Stimulated activated CD4-positive, alpha-beta T cell treated with anti-CD3 and anti-CD28 coated beads, Interleukin-15, amount 100 ng/mL, for 24 hours (primary cell): ENCODE measurements at regions not wholly inside any gene's neighbourhood (a gene's known extent, or its start where the extent isn't known, plus 50 kb on each side); places are given as distances from the start of the nearest gene placed in this dataset.
"Not testable (repeated sequence)": the region's sequence is repeated elsewhere in the genome, so short reads cannot be mapped to it uniquely, and the experiment has no call there.

Experiments used
- DNase-seq: peaks from one replicate; pipeline ENCODE4 v3.0.0-alpha.2; 2020

- no peak for DNase-seq
Measured at GRCh38 chr4:126395664-126396063, 1080.9 kb downstream of the FAT4 start.

GRCh38 chr4:126396121-126396520 is 1081.4 kb downstream of the FAT4 start:
- DNase-seq, result no peak

- no peak for DNase-seq
Measured at GRCh38 chr4:126396703-126397102, 1081.9 kb downstream of the FAT4 start.

GRCh38 chr4:126404549-126404948 is 1089.8 kb downstream of the FAT4 start:
- DNase-seq, result no peak

GRCh38 chr4:126405369-126405982 is 1090.7 kb downstream of the FAT4 start:
- no peak for DNase-seq

- no peak for DNase-seq
Measured at GRCh38 chr4:126409746-126410145, 1095.0 kb downstream of the FAT4 start.

- DNase-seq, result no peak
Measured at GRCh38 chr4:126411047-126411446, 1096.3 kb downstream of the FAT4 start.

GRCh38 chr4:126412310-126412709 is 1097.6 kb downstream of the FAT4 start:
- DNase-seq, result not testable (repeated sequence)

- DNase-seq, result no peak
Measured at GRCh38 chr4:126414741-126415140, 1100.0 kb downstream of the FAT4 start.

- DNase-seq, result no peak
Measured at GRCh38 chr4:126419266-126419665, 1104.5 kb downstream of the FAT4 start.

GRCh38 chr4:126427853-126428252 is 1113.1 kb downstream of the FAT4 start:
- DNase-seq, result no peak

GRCh38 chr4:126431049-126431448 is 1116.3 kb downstream of the FAT4 start:
- no peak for DNase-seq

- no peak for DNase-seq
Measured at GRCh38 chr4:126435491-126435890, 1120.7 kb downstream of the FAT4 start.

GRCh38 chr4:126440297-126440696 is 1125.5 kb downstream of the FAT4 start:
- no peak for DNase-seq

- DNase-seq, result no peak
Measured at GRCh38 chr4:126441173-126442035, 1126.6 kb downstream of the FAT4 start.

- no peak for DNase-seq
Measured at GRCh38 chr4:126445596-126445995, 1130.8 kb downstream of the FAT4 start.

- no peak for DNase-seq
Measured at GRCh38 chr4:126446917-126447316, 1132.2 kb downstream of the FAT4 start.

- DNase-seq, result no peak
Measured at GRCh38 chr4:126448086-126448845, 1133.5 kb downstream of the FAT4 start.

GRCh38 chr4:126451237-126451873 is 1136.6 kb downstream of the FAT4 start:
- no peak for DNase-seq

GRCh38 chr4:126455865-126456264 is 1141.1 kb downstream of the FAT4 start:
- no peak for DNase-seq

GRCh38 chr4:126458993-126459392 is 1144.2 kb downstream of the FAT4 start:
- no peak for DNase-seq

- no peak for DNase-seq
Measured at GRCh38 chr4:126465341-126465740, 1150.6 kb downstream of the FAT4 start.

- no peak for DNase-seq
Measured at GRCh38 chr4:126466848-126467247, 1152.1 kb downstream of the FAT4 start.
